CD8-positive, alpha-beta memory T cell (primary cell): ENCODE measurements at regions not wholly inside any gene's neighbourhood (a gene's known extent, or its start where the extent isn't known, plus 50 kb on each side); places are given as distances from the start of the nearest gene placed in this dataset.
"Not testable (repeated sequence)": the region's sequence is repeated elsewhere in the genome, so short reads cannot be mapped to it uniquely, and the experiment has no call there.

Source experiments
- CTCF ChIA-PET: fragments of 350-600 bp; sonication (Branson Sonifier 250); formaldehyde crosslinking; loops from one replicate; lab custom pipeline; 2021; ENCODE audit warnings: antibody characterized with exemption; lab: Charles Lee
- POLR2A ChIA-PET: fragments of 350-600 bp; sonication (Branson Sonifier 250); formaldehyde crosslinking; loops from one replicate; lab custom pipeline; 2021; ENCODE audit warnings: antibody characterized with exemption; lab: Charles Lee
- DNase-seq, 5 donors: peaks; one replicate each; pipeline versions ENCODE4 v3.0.0 to v3.0.0-alpha.2; 2020 to 2022; ENCODE audit warnings: mixed read lengths in 1 of 5
- H3K27ac ChIP-seq: one replicate; pipeline ENCODE4 v1.7.0; 2013; ENCODE audit warnings: low read depth, mild to moderate bottlenecking, low read length, moderate library complexity
- H3K27me3 ChIP-seq: 2 replicates; pipeline ENCODE4 v1.7.0; 2013; ENCODE audit warnings: low read length, mild to moderate bottlenecking; ENCODE audit not compliant: insufficient read depth, poor library complexity, severe bottlenecking
- H3K36me3 ChIP-seq: 2 replicates; pipeline ENCODE4 v1.7.0; 2013; ENCODE audit warnings: mild to moderate bottlenecking, low read length, moderate library complexity; ENCODE audit not compliant: insufficient read depth
- H3K4me1 ChIP-seq: 2 replicates; pipeline ENCODE4 v1.7.0; 2013; ENCODE audit warnings: mild to moderate bottlenecking, low read length, moderate library complexity; ENCODE audit not compliant: insufficient read depth
- H3K4me3 ChIP-seq: 2 replicates; pipeline ENCODE4 v1.7.0; 2013; ENCODE audit warnings: mild to moderate bottlenecking, low read length
- H3K9me3 ChIP-seq: 2 replicates; pipeline ENCODE4 v1.7.0; 2013; ENCODE audit warnings: mild to moderate bottlenecking, low read length
- H3K27ac Mint-ChIP-seq, 8 donors: one replicate each; pipeline ENCODE4 v1.8.0; 2020 to 2021; ENCODE audit warnings: mixed read lengths in 8 of 8, mild to moderate bottlenecking in 6 of 8, inconsistent platforms in 3 of 8, moderate library complexity in 3 of 8
- H3K27me3 Mint-ChIP-seq, 2 donors: one replicate each; pipeline ENCODE4 v1.8.0; 2020 to 2021; ENCODE audit warnings: mixed read lengths in 2 of 2, mild to moderate bottlenecking in 1 of 2, moderate library complexity in 1 of 2
- H3K36me3 Mint-ChIP-seq, 3 donors: one replicate each; pipeline ENCODE4 v1.8.0; 2020 to 2021; ENCODE audit warnings: mixed read lengths in 3 of 3, inconsistent platforms in 1 of 3, mild to moderate bottlenecking in 1 of 3
- H3K4me1 Mint-ChIP-seq, 3 donors: one replicate each; pipeline ENCODE4 v1.8.0; 2020 to 2021; ENCODE audit warnings: mixed read lengths in 3 of 3, inconsistent platforms in 1 of 3, mild to moderate bottlenecking in 1 of 3
- H3K4me3 Mint-ChIP-seq, 7 donors: one replicate each; pipeline ENCODE4 v1.8.0; 2020 to 2021; ENCODE audit warnings: mixed read lengths in 7 of 7, mild to moderate bottlenecking in 6 of 7, moderate library complexity in 4 of 7, inconsistent platforms in 2 of 7
- H3K9me3 Mint-ChIP-seq, 5 donors: one replicate each; pipeline ENCODE4 v1.8.0; 2020 to 2022; ENCODE audit warnings: mixed read lengths in 5 of 5, mild to moderate bottlenecking in 3 of 5, moderate library complexity in 2 of 5, inconsistent platforms in 1 of 5

DNA sequence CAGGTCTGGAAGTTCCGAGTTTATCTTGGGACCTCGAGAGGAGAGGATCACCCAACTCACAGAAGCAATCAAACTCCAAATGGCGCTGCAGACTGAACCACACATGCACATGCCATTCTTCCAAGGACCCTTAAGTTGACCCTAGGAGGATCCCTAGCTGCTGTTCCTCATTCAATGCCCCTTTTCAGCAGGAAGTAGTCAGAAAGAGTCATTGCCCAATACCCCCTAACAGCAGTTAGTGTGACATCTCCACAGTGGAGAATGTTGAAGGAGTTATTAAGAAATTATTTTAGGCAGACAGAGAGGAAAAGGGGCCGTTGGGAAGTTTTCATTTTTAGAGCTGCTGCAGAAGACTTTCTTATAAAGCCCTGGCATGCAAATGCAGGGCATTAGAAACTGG, 229.9 kb upstream of the DAB2 start:
- H3K27me3 Mint-ChIP-seq, result peaks cover 8 to 15% of the 10 kb centered on the region in 2 donors
- DNase-seq, result no peak
- POLR2A ChIA-PET, result no interaction called here

GRCh38 chr5:39652481-39652880, 227.7 kb upstream of the DAB2 start:
- H3K4me1 ChIP-seq, H3K27ac Mint-ChIP-seq, H3K4me3 Mint-ChIP-seq, DNase-seq, H3K36me3 Mint-ChIP-seq, H3K9me3 Mint-ChIP-seq, H3K27me3 ChIP-seq, H3K4me3 ChIP-seq, H3K36me3 ChIP-seq, H3K27ac ChIP-seq, H3K4me1 Mint-ChIP-seq, H3K9me3 ChIP-seq, CTCF ChIA-PET, POLR2A ChIA-PET: not testable (repeated sequence)
- peaks cover 8 to 10% of the 10 kb centered on the region in 2 donors for H3K27me3 Mint-ChIP-seq

More for the DNA sequence above, 229.9 kb upstream of the DAB2 start:
- Mint-ChIP-seq H3K27ac (no peak overlapping the region), H3K36me3 (no peaks in the 10 kb centered on the region), H3K4me1 (peaks cover 7 to 14% (median 13%) of the 10 kb centered on the region in 3 donors), H3K9me3 (no peaks in the 10 kb centered on the region), H3K4me3 (no peak overlapping the region)
- no peaks in the 10 kb centered on the region for H3K9me3 ChIP-seq
- no peaks in the 10 kb centered on the region for H3K36me3 ChIP-seq
- H3K27ac ChIP-seq, result no peak overlapping the region
- H3K27me3 ChIP-seq, result no peaks in the 10 kb centered on the region
- CTCF ChIA-PET, result no interaction called here
- no peaks in the 10 kb centered on the region for H3K4me1 ChIP-seq
- H3K4me3 ChIP-seq, result no peak overlapping the region

DNA sequence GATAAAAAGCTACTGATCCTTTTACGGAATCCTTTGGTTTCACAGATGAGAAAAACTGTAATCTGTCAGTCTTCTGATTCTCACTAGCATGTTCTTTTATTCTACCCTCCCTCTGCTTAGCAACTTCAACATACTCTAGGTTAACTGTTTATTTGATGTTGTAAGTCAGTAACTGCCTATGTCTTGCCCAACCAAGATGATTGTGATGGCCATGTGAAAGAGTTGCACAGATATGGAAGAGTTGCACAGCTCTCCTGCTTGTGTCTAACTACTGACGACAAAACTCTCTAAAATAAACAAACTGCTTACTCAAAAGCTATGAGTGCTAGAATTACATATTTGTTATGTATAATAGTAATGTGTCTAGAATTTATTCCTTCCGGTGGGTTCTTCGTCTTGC, 227.3 kb upstream of the DAB2 start:
- no peak overlapping the region for H3K4me3 Mint-ChIP-seq
- no peak for DNase-seq
- Histone ChIP-seq H3K27ac (no peak overlapping the region), H3K4me1 (no peaks in the 10 kb centered on the region), H3K9me3 (no peaks in the 10 kb centered on the region), H3K36me3 (no peaks in the 10 kb centered on the region), H3K27me3 (no peaks in the 10 kb centered on the region), H3K4me3 (no peak overlapping the region)
- H3K27ac Mint-ChIP-seq, result no peak overlapping the region
- ChIA-PET POLR2A (no interaction called here), CTCF (no interaction called here)
- H3K27me3 Mint-ChIP-seq, result peaks cover 8 to 10% of the 10 kb centered on the region in 2 donors
- H3K4me1 Mint-ChIP-seq, result no peaks in the 10 kb centered on the region
- H3K9me3 Mint-ChIP-seq, result no peaks in the 10 kb centered on the region
- H3K36me3 Mint-ChIP-seq, result no peaks in the 10 kb centered on the region

DNA sequence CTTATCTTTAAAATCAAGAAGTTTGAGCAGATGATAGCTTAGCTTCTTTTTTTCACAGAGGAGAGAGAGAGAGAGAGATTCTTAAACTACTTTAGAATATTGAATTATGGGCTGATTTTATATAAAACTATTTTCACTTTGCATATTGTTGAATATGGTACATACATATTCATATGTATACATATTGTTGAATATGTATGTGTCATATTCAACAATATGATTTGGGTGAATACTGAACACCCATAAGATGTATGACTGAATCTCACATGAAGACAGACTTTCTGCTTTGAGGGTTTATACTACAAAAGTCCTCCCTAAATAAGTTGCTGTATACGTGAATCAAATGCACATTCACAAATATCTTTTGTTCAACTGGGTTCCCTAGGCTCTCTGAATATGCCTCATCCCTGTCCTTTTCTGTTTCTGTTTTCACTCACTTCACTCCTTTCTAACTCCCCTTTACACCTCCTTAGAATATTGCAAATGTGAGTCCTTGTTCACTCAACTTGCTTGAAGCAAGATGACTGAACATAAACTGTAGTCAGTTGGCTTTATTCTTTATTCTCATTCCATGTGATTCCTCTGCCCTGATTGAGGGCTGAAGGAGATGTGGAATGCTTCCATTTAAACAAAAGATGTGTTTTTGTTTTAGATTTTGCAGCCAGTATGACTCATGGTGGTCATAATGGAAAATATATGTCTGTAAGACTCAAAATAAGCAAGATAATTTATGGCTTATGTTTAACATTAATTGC, 225.4 kb upstream of the DAB2 start:
- H3K36me3 Mint-ChIP-seq, result no peaks in the 10 kb centered on the region
- ChIA-PET POLR2A (no interaction called here), CTCF (no interaction called here)
- DNase-seq, result no peak
- Histone ChIP-seq H3K27ac (no peak overlapping the region), H3K9me3 (no peaks in the 10 kb centered on the region), H3K4me1 (no peaks in the 10 kb centered on the region), H3K4me3 (no peak overlapping the region), H3K36me3 (no peaks in the 10 kb centered on the region), H3K27me3 (no peaks in the 10 kb centered on the region)
- H3K4me3 Mint-ChIP-seq, result no peak overlapping the region
- no peaks in the 10 kb centered on the region for H3K4me1 Mint-ChIP-seq
- H3K9me3 Mint-ChIP-seq, result no peaks in the 10 kb centered on the region
- no peak overlapping the region for H3K27ac Mint-ChIP-seq
- H3K27me3 Mint-ChIP-seq, result peaks cover 4 to 12% of the 10 kb centered on the region in 2 donors

GRCh38 chr5:39648848-39649227, 224.1 kb upstream of the DAB2 start:
- CTCF ChIA-PET, result no interaction called here
- H3K27ac ChIP-seq, result no peak overlapping the region
- no peak overlapping the region for H3K4me3 ChIP-seq
- no peaks in the 10 kb centered on the region for H3K9me3 Mint-ChIP-seq
- no peaks in the 10 kb centered on the region for H3K27me3 ChIP-seq
- no peaks in the 10 kb centered on the region for H3K36me3 Mint-ChIP-seq
- H3K4me1 ChIP-seq, result no peaks in the 10 kb centered on the region
- no peak overlapping the region for H3K4me3 Mint-ChIP-seq
- DNase-seq, result no peak
- no peaks in the 10 kb centered on the region for H3K9me3 ChIP-seq
- H3K36me3 ChIP-seq, result no peaks in the 10 kb centered on the region
- no peaks in the 10 kb centered on the region for H3K4me1 Mint-ChIP-seq
- no peak overlapping the region for H3K27ac Mint-ChIP-seq
- POLR2A ChIA-PET, result no interaction called here
- H3K27me3 Mint-ChIP-seq, result peaks cover 2 to 16% of the 10 kb centered on the region in 2 donors

DNA sequence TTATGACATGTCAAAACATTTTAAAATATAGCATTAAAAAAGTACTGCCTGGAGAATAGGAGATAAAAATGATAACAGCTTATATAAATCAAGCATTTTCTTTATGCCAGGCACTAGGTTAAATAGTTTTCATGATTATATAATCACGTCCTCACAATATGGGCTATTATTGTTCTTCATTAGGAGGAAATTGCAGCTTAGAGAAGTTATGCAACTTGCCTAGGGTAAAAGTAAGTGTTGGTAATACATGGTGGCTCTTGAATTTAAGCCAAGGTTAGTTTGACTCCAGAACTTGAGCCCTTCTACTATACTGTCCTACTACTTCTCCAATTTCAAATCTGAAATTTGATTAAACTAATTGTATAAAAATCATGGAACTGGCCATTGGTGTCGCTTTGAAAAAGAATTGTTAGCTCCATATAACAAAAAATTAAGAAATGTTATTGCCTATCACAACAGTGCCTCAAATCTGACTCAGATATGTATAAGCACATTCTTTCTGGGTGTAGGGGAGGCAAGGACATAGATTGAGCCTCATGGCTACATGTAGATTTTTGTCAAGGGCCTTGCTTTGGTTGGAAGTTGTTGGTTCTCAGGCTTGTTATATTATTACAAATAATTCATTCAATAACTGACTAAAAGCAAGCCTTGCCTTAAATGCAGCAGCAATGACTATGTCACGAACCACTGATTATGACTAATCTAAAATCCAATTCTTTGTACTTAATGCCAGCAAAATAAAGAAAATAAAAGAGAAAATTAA, 223.5 kb upstream of the DAB2 start:
- H3K4me3 Mint-ChIP-seq, result no peak overlapping the region
- H3K4me1 Mint-ChIP-seq, result no peaks in the 10 kb centered on the region
- POLR2A ChIA-PET, result no interaction called here
- no peaks in the 10 kb centered on the region for H3K36me3 Mint-ChIP-seq
- H3K27ac Mint-ChIP-seq, result no peak overlapping the region
- Histone ChIP-seq H3K36me3 (no peaks in the 10 kb centered on the region), H3K4me1 (no peaks in the 10 kb centered on the region), H3K27ac (no peak overlapping the region), H3K4me3 (no peak overlapping the region), H3K9me3 (no peaks in the 10 kb centered on the region), H3K27me3 (no peaks in the 10 kb centered on the region)
- no peaks in the 10 kb centered on the region for H3K9me3 Mint-ChIP-seq
- peaks cover 2 to 16% of the 10 kb centered on the region in 2 donors for H3K27me3 Mint-ChIP-seq
- CTCF ChIA-PET, result no interaction called here
- DNase-seq, result no peak

- Histone ChIP-seq H3K4me3 (no peak overlapping the region), H3K9me3 (no peaks in the 10 kb centered on the region), H3K27ac (no peak overlapping the region), H3K36me3 (no peaks in the 10 kb centered on the region), H3K4me1 (no peaks in the 10 kb centered on the region), H3K27me3 (no peaks in the 10 kb centered on the region)
- no peaks in the 10 kb centered on the region for H3K36me3 Mint-ChIP-seq
- no peak overlapping the region for H3K4me3 Mint-ChIP-seq
- ChIA-PET CTCF (no interaction called here), POLR2A (no interaction called here)
- no peaks in the 10 kb centered on the region for H3K9me3 Mint-ChIP-seq
- H3K27ac Mint-ChIP-seq, result no peak overlapping the region
- H3K4me1 Mint-ChIP-seq, result no peaks in the 10 kb centered on the region
- H3K27me3 Mint-ChIP-seq, result peaks cover 0 to 16% of the 10 kb centered on the region in 2 donors
- no peak for DNase-seq
Measured at GRCh38 chr5:39640552-39640951, 215.8 kb upstream of the DAB2 start.

DNA sequence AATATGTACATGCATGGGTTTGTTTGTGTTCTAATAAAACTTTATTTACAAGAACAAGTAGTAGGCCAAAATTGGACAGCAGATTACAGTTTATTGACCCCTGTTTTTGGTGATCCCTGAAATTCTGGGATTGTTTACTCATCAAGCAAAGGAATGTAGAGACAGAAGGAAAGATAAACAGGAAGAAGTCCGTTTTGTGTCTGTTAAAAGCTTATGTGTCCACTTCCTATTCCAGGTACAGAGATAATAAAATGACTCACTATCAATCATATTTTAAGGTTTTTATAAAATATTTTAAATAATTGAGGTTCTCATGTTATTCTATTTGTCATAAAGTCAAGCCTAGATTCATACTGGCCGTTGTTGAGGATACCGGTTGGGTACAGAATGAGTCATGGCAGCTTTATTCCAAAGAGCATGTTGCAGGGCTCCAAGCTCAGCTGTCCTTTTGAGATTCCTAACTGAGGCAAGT, 214.9 kb upstream of the DAB2 start:
- no peaks in the 10 kb centered on the region for H3K36me3 Mint-ChIP-seq
- ChIA-PET POLR2A (no interaction called here), CTCF (no interaction called here)

More for the DNA sequence above, 214.9 kb upstream of the DAB2 start:
- no peaks in the 10 kb centered on the region for H3K4me1 ChIP-seq
- Mint-ChIP-seq H3K27me3 (peaks cover 0 to 9% of the 10 kb centered on the region in 2 donors), H3K4me1 (no peaks in the 10 kb centered on the region), H3K9me3 (no peaks in the 10 kb centered on the region), H3K4me3 (no peak overlapping the region), H3K27ac (no peak overlapping the region)
- no peaks in the 10 kb centered on the region for H3K27me3 ChIP-seq
- no peak for DNase-seq
- no peaks in the 10 kb centered on the region for H3K9me3 ChIP-seq
- no peak overlapping the region for H3K27ac ChIP-seq
- H3K36me3 ChIP-seq, result no peaks in the 10 kb centered on the region
- H3K4me3 ChIP-seq, result no peak overlapping the region
